Tibial artery (tissue), 4 donors: ENCODE measurements at regions not wholly inside any gene's neighbourhood (a gene's known extent, or its start where the extent isn't known, plus 50 kb on each side); places are given as distances from the start of the nearest gene placed in this dataset.

Source experiments
- DNase-seq, 2 donors: peaks; one replicate each; pipeline ENCODE4 v3.0.0-alpha.2; 2019
- H3K27ac ChIP-seq, 2 donors: fragments of 200-600 bp; sonication (generic) in 1 of 2; 1 replicate in 1 of 2; 2 replicates in 1 of 2; pipeline ENCODE4 v1.5.1; 2018 to 2019; ENCODE audit warnings: mild to moderate bottlenecking in 1 of 2
- H3K27me3 ChIP-seq, 2 donors: fragments of 200-600 bp; sonication (generic) in 1 of 2; one replicate each; pipeline versions ENCODE4 v1.5.1 to v1.6.0; 2016 to 2019
- H3K36me3 ChIP-seq, 3 donors: fragments of 200-600 bp; sonication (generic) in 2 of 3; one replicate each; pipeline ENCODE4 v1.5.1; 2016 to 2019; ENCODE audit warnings: mild to moderate bottlenecking in 2 of 3
- H3K4me1 ChIP-seq, 4 donors: fragments of 200-600 bp; sonication (generic) in 2 of 4; 1 replicate in 3 of 4; 2 replicates in 1 of 4; pipeline ENCODE4 v1.5.1; 2016 to 2019
- H3K4me3 ChIP-seq, 2 donors: fragments of 200-600 bp; sonication (generic) in 1 of 2; 1 replicate in 1 of 2; 2 replicates in 1 of 2; pipeline ENCODE4 v1.5.1; 2018 to 2019; ENCODE audit warnings: mild to moderate bottlenecking in 2 of 2
- H3K9me3 ChIP-seq, 3 donors: fragments of 200-600 bp; sonication (generic) in 1 of 3; one replicate each; pipeline ENCODE4 v1.5.1; 2016 to 2019
- CTCF ChIP-seq, 2 experiments: fragments of 200-600 bp in 1 of 2; fragments of 450-650 bp in 1 of 2; IDR thresholded peaks; one replicate each; pipeline ENCODE4 v1.5.1; 2017 to 2019; ENCODE audit warnings: antibody characterized with exemption in 2 of 2, mild to moderate bottlenecking in 1 of 2, moderate library complexity in 1 of 2
- intact Hi-C: fragments of 100-400 bp; cut with DNase I; formaldehyde crosslinking; loops from one replicate; pipeline ENCODE4 v1.15.0; 2023; ENCODE audit warnings: low total_unique reads

- no peaks in the 10 kb centered on the region for H3K9me3 ChIP-seq
- no peaks in the 10 kb centered on the region for H3K27me3 ChIP-seq
- no peak overlapping the region for H3K4me3 ChIP-seq
- H3K27ac ChIP-seq: no peak overlapping the region
- no peaks in the 10 kb centered on the region for H3K36me3 ChIP-seq
- intact Hi-C loops: no loop called here
- DNase-seq: no peak
- TF ChIP-seq CTCF (IDR thresholded peaks at IDR 0.05): no peak
- H3K4me1 ChIP-seq: no peaks in the 10 kb centered on the region
Measured at GRCh38 chr13:54768214-54768613, 1739.6 kb downstream of the OLFM4 start.

GRCh38 chr13:54775501-54776191 lies 1747.0 kb downstream of the OLFM4 start:
- Histone ChIP-seq H3K27ac (no peak overlapping the region), H3K36me3 (no peaks in the 10 kb centered on the region), H3K27me3 (no peaks in the 10 kb centered on the region), H3K9me3 (peaks cover 0 to 3% (median 0%) of the 10 kb centered on the region in 3 donors), H3K4me3 (no peak overlapping the region), H3K4me1 (no peaks in the 10 kb centered on the region)
- intact Hi-C loops: no loop called here
- no peak for DNase-seq
- no peak for TF ChIP-seq CTCF (IDR thresholded peaks at IDR 0.05)

- no peak overlapping the region for H3K4me3 ChIP-seq
- no peak overlapping the region for H3K27ac ChIP-seq
- no peaks in the 10 kb centered on the region for H3K27me3 ChIP-seq
- H3K9me3 ChIP-seq: no peaks in the 10 kb centered on the region
- intact Hi-C loops: no loop called here
- H3K36me3 ChIP-seq: no peaks in the 10 kb centered on the region
- H3K4me1 ChIP-seq: no peaks in the 10 kb centered on the region
- no peak for TF ChIP-seq CTCF (IDR thresholded peaks at IDR 0.05)
- no peak for DNase-seq
Measured at GRCh38 chr13:54787754-54788153, 1759.1 kb downstream of the OLFM4 start.

- Histone ChIP-seq H3K9me3 (no peaks in the 10 kb centered on the region), H3K4me3 (no peak overlapping the region), H3K36me3 (no peaks in the 10 kb centered on the region), H3K4me1 (no peaks in the 10 kb centered on the region), H3K27me3 (no peaks in the 10 kb centered on the region), H3K27ac (no peak overlapping the region)
- DNase-seq: no peak
- TF ChIP-seq CTCF (IDR thresholded peaks at IDR 0.05): no peak
- intact Hi-C loops: no loop called here
Measured at GRCh38 chr13:54799621-54800226, 1771.1 kb downstream of the OLFM4 start.

- DNase-seq: no peak
- no peaks in the 10 kb centered on the region for H3K4me1 ChIP-seq
- H3K4me3 ChIP-seq: no peak overlapping the region
- H3K27ac ChIP-seq: no peak overlapping the region
- TF ChIP-seq CTCF (IDR thresholded peaks at IDR 0.05): no peak
- H3K36me3 ChIP-seq: no peaks in the 10 kb centered on the region
- no peaks in the 10 kb centered on the region for H3K9me3 ChIP-seq
- intact Hi-C loops: no loop called here
- H3K27me3 ChIP-seq: no peaks in the 10 kb centered on the region
Measured at GRCh38 chr13:54802226-54802625, 1773.6 kb downstream of the OLFM4 start.
